GM12892 (cell line): ENCODE measurements at regions not wholly inside any gene's neighbourhood (a gene's known extent, or its start where the extent isn't known, plus 50 kb on each side); places are given as distances from the start of the nearest gene placed in this dataset.

Source experiments
- POLR2AphosphoS5 ChIP-seq: IDR thresholded peaks from 2 replicates; pipeline ENCODE4 v1.6.1; 2011; ENCODE audit warnings: low read depth, low read length, control low read depth
- TAF1 ChIP-seq: IDR thresholded peaks from 2 replicates; pipeline ENCODE4 v1.6.1; 2011; ENCODE audit warnings: low read depth, mild to moderate bottlenecking, control low read depth, low read length, borderline replicate concordance

DNA sequence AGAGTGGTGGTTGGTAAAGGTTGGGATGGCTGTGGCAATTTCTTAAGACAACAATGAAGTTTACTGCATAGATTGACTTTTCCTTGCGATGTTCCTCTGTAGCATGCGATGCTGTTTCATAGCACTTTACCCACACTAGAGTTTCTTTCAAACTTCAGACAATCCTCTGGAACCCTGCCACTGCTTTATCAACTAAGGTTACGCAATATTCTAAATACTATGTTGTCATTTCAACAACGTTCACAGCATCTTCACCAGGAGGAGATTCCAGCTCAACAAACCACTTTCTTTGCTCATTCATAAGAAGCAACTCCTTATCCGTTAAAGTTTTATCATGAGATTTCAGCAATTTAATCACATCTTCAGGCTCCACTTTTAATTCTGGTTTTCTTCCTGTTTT lies 161.2 kb upstream of the NRSN1 start:
- TF ChIP-seq POLR2AphosphoS5 (no peak), TAF1 (no peak)
